G401 (cell line): ENCODE measurements at regions not wholly inside any gene's neighbourhood (a gene's known extent, or its start where the extent isn't known, plus 50 kb on each side); places are given as distances from the start of the nearest gene placed in this dataset.

Experiments used
- DNase-seq: peaks from one replicate; pipeline ENCODE4 v3.0.0-alpha.2; 2015; ENCODE audit warnings: low spot score
- in situ Hi-C: cut with HindIII; loops from 2 replicates; pipeline ENCODE4 v1.10.0; 2016; ENCODE audit warnings: low sequenced_read_pairs, mixed read lengths

DNA sequence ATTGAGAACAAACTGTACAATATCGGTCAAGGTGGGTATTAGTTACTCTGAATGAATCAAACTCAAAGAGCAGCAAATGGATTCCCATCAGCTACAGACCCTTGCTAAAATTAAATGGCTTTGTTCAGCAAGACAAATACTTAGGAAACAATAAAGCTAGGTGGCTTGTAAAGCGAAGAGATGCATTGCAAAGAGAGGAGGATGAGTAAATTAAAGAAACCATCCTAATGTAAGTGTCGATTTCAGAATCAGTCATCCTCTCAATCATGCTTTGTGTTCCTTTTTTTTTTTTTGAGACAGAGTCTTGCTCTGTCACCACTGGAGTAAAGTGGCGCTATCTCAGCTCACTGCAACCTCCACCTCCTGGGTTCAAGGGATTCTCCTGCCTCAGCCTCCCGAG lies 359.2 kb upstream of the ZNF462 start:
- DNase-seq, result no peak
- in situ Hi-C loops, result no loop called here

DNA sequence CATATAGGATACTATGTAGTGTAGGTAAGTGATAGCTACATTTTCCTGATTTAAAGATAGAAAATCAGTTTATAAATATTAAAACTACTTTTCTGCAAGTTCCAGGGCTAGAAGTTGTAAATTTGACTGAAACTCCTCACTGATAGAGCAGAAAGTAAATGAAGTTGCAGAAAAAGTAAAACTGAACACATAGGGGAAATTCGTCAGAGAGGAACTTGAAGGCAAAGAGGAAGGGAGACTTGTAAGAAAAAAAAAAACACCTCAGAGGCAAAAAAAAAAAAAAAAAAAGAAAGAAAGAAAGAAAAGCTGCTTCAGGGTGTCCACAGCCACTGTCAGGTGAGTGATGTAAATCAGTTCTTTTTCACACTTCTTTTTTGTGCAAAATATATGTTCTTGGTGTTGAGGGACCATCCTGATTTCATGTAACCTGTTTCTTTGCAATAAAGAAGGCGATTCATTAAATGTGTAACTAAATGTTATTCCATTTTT lies 336.2 kb upstream of the ZNF462 start:
- DNase-seq, result no peak
- in situ Hi-C loops, result no loop called here

DNA sequence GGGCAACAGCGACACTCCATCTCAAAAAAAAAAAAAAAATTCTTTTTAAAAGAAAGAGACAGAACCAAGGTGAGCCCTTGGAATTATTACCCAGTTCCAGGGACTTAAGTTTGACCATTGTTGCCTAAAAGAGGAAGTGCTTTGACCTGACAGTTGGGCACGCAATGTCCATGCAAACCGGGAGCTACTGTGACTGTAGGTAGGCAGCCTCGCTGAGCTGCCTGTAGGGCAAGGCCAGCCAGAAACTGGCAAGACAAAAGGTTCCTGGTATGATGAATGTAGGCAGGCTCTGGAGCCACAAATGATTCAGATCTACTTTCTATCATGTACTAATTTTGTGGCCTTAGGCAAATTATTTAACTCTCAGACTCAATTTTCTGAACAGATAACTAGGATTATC lies 334.8 kb upstream of the ZNF462 start:
- in situ Hi-C loops, result no loop called here
- DNase-seq, result no peak

DNA sequence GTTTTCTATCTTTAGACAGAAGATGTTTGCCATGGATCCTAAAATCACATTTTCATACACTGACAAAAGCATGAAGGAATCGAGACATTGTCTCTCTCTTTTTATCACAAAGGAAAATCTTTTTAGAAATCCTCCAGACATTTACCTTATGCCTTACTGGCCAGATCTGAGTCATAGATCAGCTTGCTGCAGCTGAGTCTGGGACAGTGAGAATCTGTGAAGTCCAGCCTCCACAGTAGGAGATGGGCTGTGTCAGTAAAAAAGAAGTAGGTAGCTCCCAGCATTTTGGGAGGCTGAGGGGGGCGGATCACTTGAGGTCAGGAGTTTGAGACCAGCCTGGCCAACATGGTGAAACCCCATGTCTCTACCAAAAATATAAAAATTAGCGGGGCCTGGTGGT lies 333.4 kb upstream of the ZNF462 start:
- DNase-seq, result no peak
- in situ Hi-C loops, result no loop called here

DNA sequence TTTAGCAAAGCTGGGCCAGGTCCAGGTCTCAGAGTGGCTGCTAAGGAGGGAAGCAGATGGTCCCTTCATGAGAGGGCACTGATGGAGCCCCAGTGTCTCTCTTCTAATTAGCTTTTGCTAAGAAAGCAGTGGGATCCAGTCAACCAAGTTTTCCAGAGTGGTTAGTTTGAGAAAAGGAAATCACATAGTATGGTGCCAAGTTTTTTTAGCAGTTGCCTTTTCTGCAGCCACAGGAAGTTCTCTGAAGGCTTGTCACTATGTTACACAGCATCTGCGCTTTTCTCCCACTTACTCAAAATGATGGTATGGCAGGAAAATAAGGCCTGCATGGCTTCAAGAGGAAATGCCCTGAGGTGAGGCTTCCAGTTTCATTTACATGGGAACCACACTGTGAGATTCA lies 331.5 kb upstream of the ZNF462 start:
- peak; percentile 2 for DNase-seq
- in situ Hi-C loops, result no loop called here

DNA sequence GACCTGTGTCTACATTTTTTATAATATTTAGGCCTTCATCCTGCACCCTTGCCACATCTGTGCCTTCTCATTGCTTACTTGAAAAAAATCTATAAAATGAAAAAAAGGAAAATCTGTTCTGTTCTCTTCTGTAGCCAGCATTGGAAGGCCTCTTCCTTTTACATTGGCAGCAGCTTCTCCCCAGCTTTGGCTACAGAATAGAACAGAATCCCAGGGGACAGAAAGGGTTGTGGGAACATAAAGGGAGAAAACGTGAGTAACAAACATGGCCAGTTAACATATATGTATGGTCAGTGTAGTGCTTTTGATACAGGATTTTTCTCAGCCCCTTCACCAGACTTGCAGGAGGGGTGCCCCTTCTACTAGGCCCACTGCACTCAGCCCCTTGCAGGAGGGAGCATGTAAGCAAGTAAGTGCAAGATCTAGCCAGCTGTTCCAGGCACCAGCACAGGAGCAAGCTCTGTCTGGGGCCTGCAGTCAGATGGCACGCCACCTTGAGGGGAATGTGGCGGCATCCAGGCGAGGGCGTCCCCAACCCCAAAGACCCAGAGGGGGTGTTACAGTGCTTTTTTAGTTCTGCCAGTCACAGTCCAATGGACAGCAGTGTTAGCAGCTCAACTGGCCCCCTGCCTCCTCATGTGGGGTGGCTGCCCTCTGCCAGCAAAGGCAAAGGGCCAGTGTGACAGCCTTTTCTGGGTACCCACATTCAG lies 330.5 kb upstream of the ZNF462 start:
- in situ Hi-C loops, result no loop called here
- no peak for DNase-seq

DNA sequence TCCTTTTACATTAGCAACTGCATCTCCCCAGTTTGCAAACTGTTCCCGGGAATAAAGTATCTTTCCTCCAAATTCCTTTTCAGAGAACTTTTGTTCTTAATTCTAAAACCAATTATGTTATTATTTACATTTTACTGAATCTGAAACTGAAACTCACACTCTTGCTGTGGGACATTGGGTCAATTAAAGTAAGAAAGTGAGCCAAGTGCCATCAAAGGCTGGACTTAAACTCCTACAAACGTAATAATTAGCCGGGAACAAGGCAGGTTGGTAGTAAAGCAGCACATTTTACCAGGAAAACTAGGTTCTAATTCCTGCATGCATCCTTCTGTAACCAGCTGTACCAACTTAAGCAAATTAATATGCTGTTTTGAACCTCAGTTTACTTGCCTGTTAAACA lies 328.2 kb upstream of the ZNF462 start:
- in situ Hi-C loops, result no loop called here
- DNase-seq, result no peak

DNA sequence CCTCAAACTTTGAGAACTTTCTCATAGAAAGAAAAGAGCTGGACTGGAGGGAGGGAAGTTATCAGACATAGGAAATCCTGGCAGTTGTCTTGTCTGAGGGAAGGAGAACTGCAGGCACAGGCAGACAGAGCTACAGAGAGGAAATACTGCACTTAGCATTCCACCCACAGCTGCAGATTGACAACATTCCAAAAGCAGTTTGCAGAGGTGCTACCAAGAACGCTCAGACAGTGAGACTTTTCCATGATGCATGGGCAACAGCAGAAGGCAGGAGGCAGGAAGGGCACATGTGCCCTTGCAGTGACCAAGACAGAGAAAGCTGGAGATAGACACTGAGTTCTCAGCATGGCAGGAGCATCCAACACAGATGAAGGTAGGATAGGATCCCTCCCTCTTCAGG lies 327.5 kb upstream of the ZNF462 start:
- in situ Hi-C loops, result no loop called here
- DNase-seq, result no peak

DNA sequence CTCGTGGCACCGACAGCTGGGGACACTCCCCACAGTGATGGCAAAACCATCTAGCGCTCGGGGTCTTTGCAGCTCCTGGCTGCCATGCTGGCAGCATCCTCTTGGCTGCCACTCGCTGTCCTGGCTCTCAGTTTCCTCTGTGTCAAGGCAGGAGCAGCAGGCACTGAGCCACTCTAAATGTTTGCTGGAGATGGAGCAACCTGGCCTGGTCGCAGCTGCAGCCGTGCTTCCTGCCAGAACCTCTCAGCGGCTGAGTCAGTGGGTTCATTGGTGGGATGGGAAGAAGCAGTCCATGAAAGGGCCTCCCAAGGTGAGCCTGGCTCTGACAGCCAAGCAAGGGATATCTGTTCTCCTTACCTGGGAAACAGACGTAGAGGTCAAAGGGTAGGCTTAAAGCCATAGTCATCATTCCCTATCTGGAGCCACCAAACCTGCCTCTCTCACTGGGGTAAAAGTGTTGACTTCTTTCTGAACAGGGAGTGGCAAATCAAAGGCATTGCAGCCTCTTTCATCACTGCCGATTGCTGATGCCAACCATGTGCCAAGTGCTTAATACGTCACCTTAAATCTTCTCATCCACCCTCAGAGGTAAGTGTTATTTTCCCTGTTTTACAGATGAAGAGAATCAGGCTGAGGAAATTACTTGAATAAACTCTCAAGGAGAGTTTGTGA lies 304.8 kb upstream of the ZNF462 start:
- DNase-seq, result no peak
- in situ Hi-C loops, result no loop called here

DNA sequence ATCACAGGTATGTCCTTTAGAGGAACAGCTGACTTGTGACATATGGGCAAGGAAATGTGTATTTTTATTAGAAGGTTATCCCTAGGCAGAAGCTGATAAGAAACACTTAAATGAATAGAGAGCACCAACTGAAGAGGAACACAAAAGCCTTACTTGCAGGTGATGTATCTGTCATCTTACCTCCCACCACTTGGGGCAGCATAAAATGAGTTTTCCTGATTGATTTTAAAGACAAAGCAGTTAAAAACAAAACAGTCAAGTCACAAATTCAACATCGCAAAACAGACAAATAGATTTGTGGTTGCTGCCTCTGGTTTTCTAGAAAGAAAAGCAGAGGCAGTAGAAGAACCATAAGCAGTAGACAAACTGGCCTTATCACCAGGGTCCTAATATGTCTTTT lies 302.4 kb upstream of the ZNF462 start:
- in situ Hi-C loops, result no loop called here
- DNase-seq, result no peak

DNA sequence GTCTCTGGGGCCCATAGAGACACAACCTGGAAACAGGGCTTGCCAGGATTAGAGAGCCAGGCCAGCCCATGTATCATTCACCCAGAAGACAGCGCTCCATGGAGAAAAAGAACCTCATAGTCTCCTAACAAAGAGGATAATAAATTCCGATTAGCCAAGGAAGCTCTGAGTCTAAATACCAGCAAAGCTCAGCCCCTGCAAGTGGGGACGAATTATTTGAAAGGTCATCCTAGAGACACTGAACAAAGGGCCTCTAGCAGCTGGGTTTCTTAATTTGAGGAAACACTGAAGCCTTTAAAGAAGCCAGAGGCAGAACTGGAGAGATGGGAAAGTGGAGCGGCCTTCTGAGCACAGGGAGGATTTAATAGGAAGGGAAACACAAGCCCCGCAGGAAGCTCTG lies 287.1 kb upstream of the ZNF462 start:
- no peak for DNase-seq
- in situ Hi-C loops, result no loop called here

DNA sequence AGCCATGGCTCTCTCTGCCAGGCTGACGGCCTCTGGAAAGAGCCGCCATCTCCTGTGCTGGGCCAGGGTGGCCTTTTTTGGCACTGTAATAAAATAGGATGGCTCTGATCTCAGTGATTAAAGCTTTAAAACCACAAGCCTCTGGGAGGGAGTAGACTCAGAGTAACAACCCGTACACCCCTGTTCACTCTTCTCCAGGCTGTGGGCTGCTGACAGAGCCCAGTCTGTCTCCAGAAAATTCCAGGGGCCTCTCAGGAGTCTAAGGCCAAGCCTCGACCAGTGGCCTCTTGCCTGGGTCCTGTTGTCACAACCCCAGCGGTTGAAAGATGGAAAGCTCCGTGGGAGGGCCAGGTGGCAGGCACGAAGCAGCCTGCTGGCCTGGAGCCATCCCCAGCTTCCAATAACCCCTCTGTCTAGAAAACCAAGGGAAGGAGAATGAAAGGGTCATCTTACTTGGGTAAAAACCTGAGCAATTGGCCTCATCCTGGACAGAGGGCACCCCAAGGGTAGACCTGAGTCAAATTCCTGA lies 286.7 kb upstream of the ZNF462 start:
- in situ Hi-C loops, result no loop called here
- no peak for DNase-seq

DNA sequence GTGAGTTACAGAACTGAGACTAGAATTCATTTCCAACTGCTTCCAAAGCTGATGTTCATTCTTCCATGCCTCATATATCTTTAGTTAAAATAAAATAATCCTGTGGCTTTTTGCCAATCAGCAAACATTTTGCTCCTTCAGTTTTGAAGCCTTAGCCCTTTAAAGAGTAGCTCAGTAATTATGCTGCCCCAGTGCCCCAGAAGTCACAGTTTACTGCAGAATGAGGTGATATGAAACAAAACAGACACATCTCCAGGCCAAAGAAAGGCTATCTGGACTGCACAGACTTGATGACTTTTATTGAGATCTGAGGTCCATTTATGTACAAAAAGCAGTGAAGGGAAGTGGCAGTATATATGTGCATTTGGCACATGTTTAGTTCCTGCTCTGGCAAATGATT lies 285.8 kb upstream of the ZNF462 start:
- no peak for DNase-seq
- in situ Hi-C loops, result no loop called here

DNA sequence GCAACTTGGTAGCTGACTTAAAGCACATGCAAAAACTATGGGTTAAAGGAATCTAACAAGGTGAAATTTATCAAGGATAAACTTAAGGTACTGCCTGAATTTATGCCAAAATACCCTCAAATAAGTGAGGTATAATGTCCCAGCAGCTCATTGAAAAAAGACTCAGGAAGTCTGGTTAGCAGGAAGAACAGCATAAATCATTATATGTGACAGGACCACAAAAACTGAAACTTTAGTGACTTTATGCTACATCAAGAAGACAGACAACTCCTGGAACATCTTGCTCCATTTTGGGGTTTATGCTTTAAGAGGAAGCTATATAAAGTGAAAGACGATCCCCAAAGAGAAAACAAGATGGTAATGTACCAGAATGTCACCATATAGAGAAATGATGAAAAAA lies 282.4 kb upstream of the ZNF462 start:
- no peak for DNase-seq
- in situ Hi-C loops, result no loop called here

DNA sequence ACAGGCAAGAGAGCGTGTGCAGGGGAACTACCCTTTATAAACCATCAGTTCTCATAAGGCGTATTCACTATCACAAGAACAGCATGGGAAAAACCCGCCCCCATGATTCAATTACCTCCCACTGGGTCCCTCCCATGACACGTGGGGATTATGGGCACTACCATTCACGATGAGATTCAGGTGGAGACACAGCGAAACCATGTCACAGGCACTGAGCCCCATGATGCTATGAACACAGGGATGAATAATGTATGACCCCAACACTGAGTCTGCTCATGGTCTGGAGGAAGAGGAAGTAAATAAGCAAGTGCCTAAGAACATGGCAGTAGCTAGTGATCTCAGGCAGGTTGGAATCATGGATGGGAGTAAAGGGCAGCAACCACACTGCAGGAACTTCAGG lies 281.0 kb upstream of the ZNF462 start:
- no peak for DNase-seq
- in situ Hi-C loops, result no loop called here

DNA sequence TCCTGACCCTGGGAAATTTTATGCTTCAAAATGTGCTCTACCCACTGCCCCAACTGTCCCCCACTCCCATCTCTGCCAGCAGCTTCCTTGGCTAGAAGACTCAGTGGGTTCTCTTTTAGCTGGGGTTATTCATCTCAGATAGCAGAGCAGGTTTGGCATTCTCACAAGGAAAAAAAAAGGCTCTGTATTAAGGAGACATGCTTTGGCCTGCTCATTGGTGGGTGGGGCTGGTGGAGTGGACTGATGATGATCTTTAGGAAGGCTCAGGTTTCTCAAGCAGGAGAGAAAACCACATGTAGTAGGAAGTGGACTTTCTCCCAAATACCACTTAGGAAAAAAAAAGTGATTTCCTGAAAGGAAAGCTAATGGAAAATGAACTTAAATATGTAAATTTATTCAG lies 279.2 kb upstream of the ZNF462 start:
- DNase-seq, result no peak
- in situ Hi-C loops, result no loop called here

DNA sequence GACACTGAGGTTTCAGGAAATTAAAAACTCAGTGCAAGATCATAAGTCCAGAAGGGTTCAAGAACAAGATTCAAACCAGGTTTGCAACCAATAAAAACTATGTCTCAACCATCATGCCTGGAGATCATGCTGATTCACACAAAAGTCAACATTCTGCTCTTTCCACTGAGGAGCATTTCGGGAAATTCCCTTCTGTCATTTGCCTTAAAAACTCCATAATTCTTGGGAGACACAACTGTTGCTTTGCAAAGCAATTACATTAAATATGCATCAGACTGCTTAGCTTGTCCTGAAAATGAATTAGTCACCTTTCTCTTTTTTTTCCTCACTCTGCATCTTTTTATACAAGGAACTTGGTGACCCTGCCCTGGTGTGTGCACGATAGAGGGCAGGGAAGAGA lies 275.9 kb upstream of the ZNF462 start:
- DNase-seq, result no peak
- in situ Hi-C loops, result no loop called here

DNA sequence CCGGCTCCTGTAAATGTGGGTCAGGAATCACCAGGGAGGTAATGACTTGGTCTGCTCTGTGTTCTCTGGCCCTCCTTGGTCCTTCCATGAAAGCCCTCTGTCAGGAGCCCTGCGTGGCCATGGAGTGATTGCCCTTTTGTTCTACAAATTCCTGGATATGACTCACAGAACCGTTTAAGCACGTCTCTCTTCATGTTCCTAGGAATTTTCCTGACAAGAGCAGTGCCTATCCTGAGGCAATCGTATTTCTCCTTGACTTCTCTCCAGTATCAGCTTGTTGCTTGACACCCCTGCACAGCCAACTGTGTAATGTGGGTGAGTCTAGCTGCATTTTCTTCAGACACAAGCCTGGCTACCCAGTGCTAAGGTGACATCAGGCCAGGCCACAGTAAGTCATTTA lies 274.3 kb upstream of the ZNF462 start:
- no peak for DNase-seq
- in situ Hi-C loops, result no loop called here

DNA sequence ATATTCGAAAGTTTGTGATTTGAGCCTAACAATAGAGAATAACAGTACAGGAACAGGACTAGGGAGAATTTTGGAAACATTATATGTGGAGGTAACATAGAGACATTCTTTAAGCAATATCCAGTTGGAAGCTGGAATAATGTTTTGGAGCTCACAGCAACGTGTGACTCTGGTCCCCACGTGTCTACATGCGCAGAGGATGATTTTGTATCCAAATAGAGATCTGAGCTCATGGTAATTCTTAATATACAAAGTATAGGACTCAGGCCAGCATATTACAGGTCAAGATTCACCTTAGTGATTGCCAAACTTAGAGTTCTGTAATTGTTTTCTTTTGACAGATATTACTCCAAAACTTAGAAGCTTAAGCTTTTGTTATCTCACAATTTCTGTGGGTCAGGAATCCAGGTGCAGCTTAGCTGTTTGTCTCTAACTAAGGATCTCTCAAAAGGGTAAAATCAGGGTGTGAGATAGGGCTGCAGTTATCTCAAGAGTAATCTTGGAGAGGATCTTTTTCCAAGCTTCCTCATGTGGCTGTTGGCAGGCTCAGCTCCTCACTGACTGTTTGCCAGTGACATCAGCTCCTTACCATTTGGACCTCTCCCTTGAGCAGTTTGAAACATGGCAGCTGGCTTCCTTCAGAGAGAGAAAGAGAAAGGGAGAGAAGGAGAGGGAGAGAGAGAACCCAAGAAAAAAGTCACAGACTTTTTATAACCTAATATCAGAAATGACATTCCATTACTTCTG lies 272.0 kb upstream of the ZNF462 start:
- in situ Hi-C loops, result no loop called here
- no peak for DNase-seq

DNA sequence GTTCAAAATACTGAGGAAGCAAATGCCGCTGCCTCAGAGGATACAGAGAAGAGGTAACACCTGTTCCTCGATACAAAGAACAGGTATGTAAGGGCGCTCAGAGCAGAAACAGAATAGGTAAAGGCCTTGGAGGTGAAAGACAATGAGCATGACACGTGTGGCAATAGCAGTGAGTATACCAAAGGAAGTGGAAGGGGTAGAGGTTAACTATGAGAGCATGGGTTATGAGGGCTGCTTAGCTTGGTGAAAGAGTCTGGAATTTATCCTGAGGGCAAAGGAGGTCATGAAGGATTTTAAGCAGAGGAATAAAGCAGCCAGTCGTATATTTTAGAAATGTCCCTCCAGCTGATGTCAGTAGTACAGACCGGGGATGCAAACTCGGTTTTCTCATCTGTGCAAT lies 269.8 kb upstream of the ZNF462 start:
- in situ Hi-C loops, result no loop called here
- no peak for DNase-seq
